ENCODE measurements at regions not wholly inside any gene's neighbourhood (a gene's known extent, or its start where the extent isn't known, plus 50 kb on each side); places are given as distances from the start of the nearest gene placed in this dataset.
"Not testable (repeated sequence)": the region's sequence is repeated elsewhere in the genome, so short reads cannot be mapped to it uniquely, and the experiment has no call there.

GRCh38 chr10:9504227-9504626, 1449.7 kb downstream of the GATA3 start:
- no peak for DNase-seq

- DNase-seq, result no peak
Measured at GRCh38 chr10:9505546-9505945, 1451.1 kb downstream of the GATA3 start.

- DNase-seq, result no peak
Measured at GRCh38 chr10:9508606-9509005, 1454.1 kb downstream of the GATA3 start.

- DNase-seq, result no peak
Measured at GRCh38 chr10:9510626-9511025, 1456.1 kb downstream of the GATA3 start.

GRCh38 chr10:9515922-9516321, 1461.4 kb downstream of the GATA3 start:
- no peak for DNase-seq

GRCh38 chr10:9535744-9536143, 1481.3 kb downstream of the GATA3 start:
- DNase-seq, result no peak

- DNase-seq, result no peak
Measured at GRCh38 chr10:9545073-9545472, 1472.6 kb upstream of the CELF2 start.

GRCh38 chr10:9547936-9548904, 1469.5 kb upstream of the CELF2 start:
- no peak for DNase-seq

- no peak for DNase-seq
Measured at GRCh38 chr10:9550810-9551209, 1466.9 kb upstream of the CELF2 start.

- DNase-seq, result no peak
Measured at GRCh38 chr10:9554321-9554720, 1463.4 kb upstream of the CELF2 start.

- DNase-seq, result no peak
Measured at GRCh38 chr10:9560976-9561375, 1456.7 kb upstream of the CELF2 start.

- DNase-seq, result no peak
Measured at GRCh38 chr10:9561821-9562505, 1455.7 kb upstream of the CELF2 start.

GRCh38 chr10:9577746-9578145, 1439.9 kb upstream of the CELF2 start:
- no peak for DNase-seq

GRCh38 chr10:9579110-9579705, 1438.5 kb upstream of the CELF2 start:
- no peak for DNase-seq

GRCh38 chr10:9582803-9583202, 1434.9 kb upstream of the CELF2 start:
- DNase-seq, result not testable (repeated sequence)

GRCh38 chr10:9596368-9596920, 1421.2 kb upstream of the CELF2 start:
- DNase-seq, result no peak

GRCh38 chr10:9602998-9603397, 1414.7 kb upstream of the CELF2 start:
- DNase-seq, result no peak

GRCh38 chr10:9603972-9604371, 1413.7 kb upstream of the CELF2 start:
- no peak for DNase-seq

- no peak for DNase-seq
Measured at GRCh38 chr10:9605231-9605630, 1412.4 kb upstream of the CELF2 start.

- DNase-seq, result no peak
Measured at GRCh38 chr10:9608602-9609001, 1409.1 kb upstream of the CELF2 start.

- DNase-seq, result no peak
Measured at GRCh38 chr10:9613338-9614075, 1404.2 kb upstream of the CELF2 start.

GRCh38 chr10:9615189-9615588, 1402.5 kb upstream of the CELF2 start:
- DNase-seq, result no peak

GRCh38 chr10:9621216-9621615, 1396.5 kb upstream of the CELF2 start:
- no peak for DNase-seq
